Stomach (tissue), 8 donors: ENCODE measurements at regions not wholly inside any gene's neighbourhood (a gene's known extent, or its start where the extent isn't known, plus 50 kb on each side); places are given as distances from the start of the nearest gene placed in this dataset.

Experiments
- DNase-seq, 2 donors: peaks; one replicate each; pipeline versions ENCODE4 v3.0.0 to v3.0.0-alpha.2; 2013 to 2019
- H3K27ac ChIP-seq, 5 donors: fragments of 200-600 bp in 4 of 5; sonication (generic) in 4 of 5; one replicate each; pipeline ENCODE4 v1.5.1; 2013 to 2019; ENCODE audit warnings: mild to moderate bottlenecking in 1 of 5, moderate library complexity in 1 of 5
- H3K27me3 ChIP-seq, 3 donors: fragments of 200-600 bp; sonication (generic); one replicate each; pipeline ENCODE4 v1.5.1; 2017 to 2019; ENCODE audit warnings: mixed run types in 1 of 3
- H3K36me3 ChIP-seq, 4 donors: fragments of 200-600 bp; sonication (generic); 1 replicate in 3 of 4; 2 replicates in 1 of 4; pipeline ENCODE4 v1.5.1; 2016 to 2019
- H3K4me1 ChIP-seq, 4 donors: fragments of 200-600 bp; sonication (generic); one replicate each; pipeline ENCODE4 v1.5.1; 2016 to 2019
- H3K4me3 ChIP-seq, 4 donors: fragments of 200-600 bp; sonication (generic) in 3 of 4; one replicate each; pipeline ENCODE4 v1.5.1; 2016 to 2019; ENCODE audit warnings: mild to moderate bottlenecking in 1 of 4
- H3K9me3 ChIP-seq, 4 donors: fragments of 200-600 bp; sonication (generic); one replicate each; pipeline ENCODE4 v1.5.1; 2016 to 2019
- EP300 ChIP-seq: sonication (generic); formaldehyde crosslinking; IDR thresholded peaks from one replicate; pipeline ENCODE4 v1.6.1; 2017; ENCODE audit warnings: antibody characterized with exemption
- POLR2A ChIP-seq, 4 donors: fragments of 450-650 bp; IDR thresholded peaks; one replicate each; pipeline ENCODE4 v1.6.1; 2016; ENCODE audit warnings: antibody characterized with exemption in 4 of 4, control low read depth in 2 of 4, mild to moderate bottlenecking in 1 of 4, moderate library complexity in 1 of 4
- POLR2AphosphoS5 ChIP-seq, 3 donors: sonication (generic); formaldehyde crosslinking; IDR thresholded peaks; one replicate each; pipeline ENCODE4 v1.6.1; 2016; ENCODE audit warnings: antibody characterized with exemption in 3 of 3
- WGBS, 5 donors: extraction: QIAGEN DNeasy Blood & Tissue Kit in 3 of 5; methylation state at CpG; one replicate each; pipeline versions ENCODE4 v1.1.5 to v1.1.7; 2013 to 2018; 5-methylcytosine and 5-hydroxymethylcytosine counted together
- intact Hi-C: fragments of 100-400 bp; cut with DNase I; formaldehyde crosslinking; loops from one replicate; pipeline ENCODE4 v1.15.1; 2023; ENCODE audit warnings: low total_unique reads
- TF ChIP-seq, protein P1 (sequence below), 7 experiments: fragments of 450-650 bp in 4 of 7; fragments of 200-600 bp in 3 of 7; sonication (generic) in 3 of 7; IDR thresholded peaks; one replicate each; pipeline ENCODE4 v1.5.1; 2016 to 2019; ENCODE audit warnings: antibody characterized with exemption in 7 of 7, control low read depth in 2 of 7, mild to moderate bottlenecking in 1 of 7
- donor health status: healthy with polysubstance abuse.
- donor health status: Bipolar disorder and iron deficiency.
- donor health status: healthy.

- Histone ChIP-seq H3K9me3 (peaks cover 0 to 3% (median 0%) of the 10 kb centered on the region in 4 donors), H3K27ac (no peak overlapping the region), H3K4me3 (no peak overlapping the region), H3K36me3 (no peaks in the 10 kb centered on the region), H3K27me3 (no peaks in the 10 kb centered on the region), H3K4me1 (no peaks in the 10 kb centered on the region)
- WGBS, 5 donors: 40 to 61% (median 44%) methylated on average over 4 of the region's 4 CpGs
- intact Hi-C loops: no loop called here
- DNase-seq: peak in 1 of 2 donors; percentile 14
- TF ChIP-seq, protein P1, sequence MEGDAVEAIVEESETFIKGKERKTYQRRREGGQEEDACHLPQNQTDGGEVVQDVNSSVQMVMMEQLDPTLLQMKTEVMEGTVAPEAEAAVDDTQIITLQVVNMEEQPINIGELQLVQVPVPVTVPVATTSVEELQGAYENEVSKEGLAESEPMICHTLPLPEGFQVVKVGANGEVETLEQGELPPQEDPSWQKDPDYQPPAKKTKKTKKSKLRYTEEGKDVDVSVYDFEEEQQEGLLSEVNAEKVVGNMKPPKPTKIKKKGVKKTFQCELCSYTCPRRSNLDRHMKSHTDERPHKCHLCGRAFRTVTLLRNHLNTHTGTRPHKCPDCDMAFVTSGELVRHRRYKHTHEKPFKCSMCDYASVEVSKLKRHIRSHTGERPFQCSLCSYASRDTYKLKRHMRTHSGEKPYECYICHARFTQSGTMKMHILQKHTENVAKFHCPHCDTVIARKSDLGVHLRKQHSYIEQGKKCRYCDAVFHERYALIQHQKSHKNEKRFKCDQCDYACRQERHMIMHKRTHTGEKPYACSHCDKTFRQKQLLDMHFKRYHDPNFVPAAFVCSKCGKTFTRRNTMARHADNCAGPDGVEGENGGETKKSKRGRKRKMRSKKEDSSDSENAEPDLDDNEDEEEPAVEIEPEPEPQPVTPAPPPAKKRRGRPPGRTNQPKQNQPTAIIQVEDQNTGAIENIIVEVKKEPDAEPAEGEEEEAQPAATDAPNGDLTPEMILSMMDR (IDR thresholded peaks at IDR 0.05): no peak
- no peak for TF ChIP-seq EP300
- TF ChIP-seq POLR2A (IDR thresholded peaks at IDR 0.05): no peak
- no peak for TF ChIP-seq POLR2AphosphoS5 (IDR thresholded peaks at IDR 0.05)
Observed at GRCh38 chr2:53087874-53088461, 679.6 kb upstream of the CHAC2 start.

DNA sequence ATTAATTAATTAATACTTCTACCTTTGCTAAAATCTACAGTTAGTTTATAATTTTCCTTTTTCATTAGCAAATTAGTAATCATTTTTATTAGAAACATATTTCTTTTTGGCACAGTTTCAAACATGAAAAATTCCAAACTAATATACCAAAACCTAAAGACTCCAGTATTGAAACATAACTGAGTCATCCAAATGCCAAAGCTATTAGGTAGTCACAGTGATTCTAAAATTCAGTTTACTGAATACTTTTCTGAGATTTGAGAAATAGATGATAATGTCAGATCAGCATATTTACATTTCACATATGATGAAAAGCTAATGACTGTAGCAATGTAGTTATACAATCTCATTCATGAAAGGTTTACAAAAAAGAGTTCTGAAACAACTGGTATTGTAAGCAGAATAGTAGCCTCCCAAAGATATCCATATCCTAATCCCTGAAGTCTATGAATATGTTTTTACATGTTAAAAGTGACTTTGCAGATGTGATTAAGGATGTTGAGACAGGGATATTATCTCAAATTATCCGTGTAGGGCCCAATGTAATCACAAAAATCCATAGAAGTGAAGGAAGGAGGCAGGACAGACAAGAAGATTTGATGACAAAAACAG is 680.2 kb upstream of the CHAC2 start:
- peaks cover 0 to 3% (median 0%) of the 10 kb centered on the region in 4 donors for H3K9me3 ChIP-seq
- no peak for DNase-seq
- no peaks in the 10 kb centered on the region for H3K4me1 ChIP-seq
- no peaks in the 10 kb centered on the region for H3K36me3 ChIP-seq
- WGBS, 5 donors: 21 to 43% (median 28%) methylated on average over 1 of the region's 1 CpG
- no peaks in the 10 kb centered on the region for H3K27me3 ChIP-seq
- H3K27ac ChIP-seq: no peak overlapping the region
- TF ChIP-seq POLR2AphosphoS5 (IDR thresholded peaks at IDR 0.05) (no peak), EP300 (no peak), POLR2A (IDR thresholded peaks at IDR 0.05) (no peak)
- TF ChIP-seq, protein P1 (IDR thresholded peaks at IDR 0.05): no peak
- intact Hi-C loops: no loop called here
- H3K4me3 ChIP-seq: no peak overlapping the region

GRCh38 chr2:53077413-53077812 is 690.2 kb upstream of the CHAC2 start:
- H3K27me3 ChIP-seq: no peaks in the 10 kb centered on the region
- H3K9me3 ChIP-seq: peaks cover 0 to 10% (median 4%) of the 10 kb centered on the region in 4 donors
- H3K27ac ChIP-seq: no peak overlapping the region
- no peaks in the 10 kb centered on the region for H3K36me3 ChIP-seq
- no peak for TF ChIP-seq POLR2AphosphoS5 (IDR thresholded peaks at IDR 0.05)
- TF ChIP-seq EP300: no peak
- TF ChIP-seq POLR2A (IDR thresholded peaks at IDR 0.05): no peak
- TF ChIP-seq, protein P1 (IDR thresholded peaks at IDR 0.05): no peak
- H3K4me1 ChIP-seq: no peaks in the 10 kb centered on the region
- no peak for DNase-seq
- intact Hi-C loops: no loop called here
- no peak overlapping the region for H3K4me3 ChIP-seq

- 48 to 94% (median 79%) methylated on average over 1 of the region's 1 CpG for WGBS, 5 donors
- intact Hi-C loops: no loop called here
- Histone ChIP-seq H3K9me3 (no peaks in the 10 kb centered on the region), H3K27ac (no peak overlapping the region), H3K27me3 (no peaks in the 10 kb centered on the region), H3K4me1 (no peaks in the 10 kb centered on the region), H3K4me3 (no peak overlapping the region), H3K36me3 (no peaks in the 10 kb centered on the region)
- DNase-seq: peak in 1 of 2 donors; percentile 26
- TF ChIP-seq POLR2A (IDR thresholded peaks at IDR 0.05) (no peak), POLR2AphosphoS5 (IDR thresholded peaks at IDR 0.05) (no peak), EP300 (no peak)
- TF ChIP-seq, protein P1 (IDR thresholded peaks at IDR 0.05): no peak
Observed at GRCh38 chr2:53075760-53076159, 691.8 kb upstream of the CHAC2 start.
